H7 (cell line): ENCODE measurements at regions not wholly inside any gene's neighbourhood (a gene's known extent, or its start where the extent isn't known, plus 50 kb on each side); places are given as distances from the start of the nearest gene placed in this dataset.
"Not testable (repeated sequence)": the region's sequence is repeated elsewhere in the genome, so short reads cannot be mapped to it uniquely, and the experiment has no call there.

ENCODE experiments used
- DNase-seq: peaks from one replicate; pipeline ENCODE4 v3.0.0; 2012
- H3K27me3 ChIP-seq: 2 replicates; pipeline ENCODE4 v1.6.0; 2011; ENCODE audit warnings: mild to moderate bottlenecking, low read length; ENCODE audit not compliant: control insufficient read depth, insufficient read depth
- H3K36me3 ChIP-seq: replicated peaks from 2 replicates; pipeline ENCODE4 v1.5.1; 2011; ENCODE audit warnings: low read length; ENCODE audit not compliant: control insufficient read depth, insufficient read depth
- H3K4me3 ChIP-seq: 2 replicates; pipeline ENCODE4 v1.5.1; 2011; ENCODE audit warnings: low read depth, mild to moderate bottlenecking, control low read depth, low read length, moderate library complexity; ENCODE audit not compliant: insufficient read depth

DNA sequence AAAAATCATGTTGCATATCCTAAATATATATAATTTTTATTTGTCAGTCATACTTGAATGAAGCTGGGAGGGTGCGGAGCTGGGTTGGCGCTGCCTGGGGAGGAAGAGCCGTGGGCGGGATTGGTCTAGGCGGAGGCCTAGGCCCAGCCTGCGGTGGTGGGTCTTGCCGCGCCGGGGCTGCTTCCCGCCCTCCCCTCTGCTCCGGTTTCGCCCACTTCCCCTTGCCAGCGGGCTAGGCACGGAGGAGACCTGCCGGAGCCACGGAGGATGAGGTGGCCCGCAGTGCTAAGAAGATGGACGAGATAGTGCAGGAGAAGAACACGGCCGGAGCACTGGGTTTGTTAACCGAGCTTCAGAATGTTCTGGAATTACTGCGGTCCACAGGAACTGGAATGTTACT lies 54.0 kb upstream of the IGFBPL1 start:
- no peak overlapping the region for H3K4me3 ChIP-seq
- DNase-seq: no peak
- no peaks in the 10 kb centered on the region for H3K36me3 ChIP-seq
- H3K27me3 ChIP-seq: no peaks in the 10 kb centered on the region

GRCh38 chr9:38474476-38474875 lies 50.2 kb upstream of the IGFBPL1 start:
- not testable (repeated sequence) for H3K27me3 ChIP-seq, H3K36me3 ChIP-seq, DNase-seq, H3K4me3 ChIP-seq
